GM06990 (cell line): ENCODE measurements at regions not wholly inside any gene's neighbourhood (a gene's known extent, or its start where the extent isn't known, plus 50 kb on each side); places are given as distances from the start of the nearest gene placed in this dataset.

Source experiments
- DNase-seq: peaks from one replicate; pipeline ENCODE4 v3.0.0-alpha.2; 2011; ENCODE audit not compliant: insufficient read length; ENCODE audit errors: extremely low read depth
- H3K27me3 ChIP-seq: replicated peaks from 2 replicates; pipeline ENCODE4 v1.6.0; 2011; ENCODE audit warnings: low read length; ENCODE audit not compliant: control insufficient read depth, insufficient read depth
- H3K36me3 ChIP-seq: 2 replicates; pipeline ENCODE4 v1.5.1; 2011; ENCODE audit warnings: low read length; ENCODE audit not compliant: control insufficient read depth, insufficient read depth
- H3K4me3 ChIP-seq: replicated peaks from 2 replicates; pipeline ENCODE4 v1.5.1; 2011; ENCODE audit warnings: low read depth, mild to moderate bottlenecking, control low read depth, low read length
- TF ChIP-seq, protein P1 (sequence below): IDR thresholded peaks from 2 replicates; pipeline ENCODE4 v1.5.1; 2011; ENCODE audit warnings: low read length, control low read depth, mild to moderate bottlenecking, inconsistent platforms; ENCODE audit not compliant: insufficient read depth, poor library complexity, severe bottlenecking

DNA sequence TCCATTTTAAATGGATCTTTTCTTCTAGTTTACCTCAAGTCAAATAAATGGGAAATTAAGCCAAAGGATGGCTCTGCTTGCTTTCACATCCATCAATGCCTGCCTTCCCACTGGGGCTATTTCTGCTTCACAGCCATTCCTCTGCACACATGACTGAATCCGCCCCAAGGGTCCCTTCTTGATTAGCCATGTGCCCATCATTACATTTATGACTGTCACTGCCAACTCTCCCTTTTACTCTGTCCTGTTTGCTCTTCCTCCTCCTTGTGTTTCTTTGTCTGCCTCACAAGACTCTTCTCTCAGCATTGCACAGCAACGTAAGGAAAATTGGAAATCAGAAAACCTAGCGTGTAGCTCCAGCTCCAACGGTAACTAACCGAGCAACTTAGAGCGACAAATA lies 410.2 kb downstream of the TBC1D4 start:
- DNase-seq = no peak
- Histone ChIP-seq H3K27me3 (no peaks in the 10 kb centered on the region), H3K4me3 (no peak overlapping the region), H3K36me3 (no peaks in the 10 kb centered on the region)
- TF ChIP-seq, protein P1, sequence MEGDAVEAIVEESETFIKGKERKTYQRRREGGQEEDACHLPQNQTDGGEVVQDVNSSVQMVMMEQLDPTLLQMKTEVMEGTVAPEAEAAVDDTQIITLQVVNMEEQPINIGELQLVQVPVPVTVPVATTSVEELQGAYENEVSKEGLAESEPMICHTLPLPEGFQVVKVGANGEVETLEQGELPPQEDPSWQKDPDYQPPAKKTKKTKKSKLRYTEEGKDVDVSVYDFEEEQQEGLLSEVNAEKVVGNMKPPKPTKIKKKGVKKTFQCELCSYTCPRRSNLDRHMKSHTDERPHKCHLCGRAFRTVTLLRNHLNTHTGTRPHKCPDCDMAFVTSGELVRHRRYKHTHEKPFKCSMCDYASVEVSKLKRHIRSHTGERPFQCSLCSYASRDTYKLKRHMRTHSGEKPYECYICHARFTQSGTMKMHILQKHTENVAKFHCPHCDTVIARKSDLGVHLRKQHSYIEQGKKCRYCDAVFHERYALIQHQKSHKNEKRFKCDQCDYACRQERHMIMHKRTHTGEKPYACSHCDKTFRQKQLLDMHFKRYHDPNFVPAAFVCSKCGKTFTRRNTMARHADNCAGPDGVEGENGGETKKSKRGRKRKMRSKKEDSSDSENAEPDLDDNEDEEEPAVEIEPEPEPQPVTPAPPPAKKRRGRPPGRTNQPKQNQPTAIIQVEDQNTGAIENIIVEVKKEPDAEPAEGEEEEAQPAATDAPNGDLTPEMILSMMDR = no peak

DNA sequence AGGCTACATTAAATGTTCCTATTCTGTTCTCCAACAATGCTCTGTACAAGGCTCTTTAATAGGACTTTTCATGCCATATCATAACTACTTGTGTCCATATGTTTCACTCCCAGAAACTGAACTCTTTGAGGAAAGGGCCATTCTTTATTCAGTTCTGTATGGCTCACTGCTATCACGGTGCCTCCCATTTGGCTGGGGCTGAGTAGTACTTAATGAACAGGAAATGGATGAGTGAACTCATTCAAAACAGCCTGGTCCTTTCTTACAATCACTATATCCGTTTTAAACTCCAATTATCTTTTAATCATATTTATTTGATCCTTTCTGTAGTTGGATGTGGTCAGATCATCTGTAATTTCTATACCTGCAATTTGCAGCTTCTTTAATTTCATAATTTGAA lies 410.6 kb downstream of the TBC1D4 start:
- Histone ChIP-seq H3K27me3 (no peaks in the 10 kb centered on the region), H3K36me3 (no peaks in the 10 kb centered on the region), H3K4me3 (no peak overlapping the region)
- no peak for DNase-seq
- TF ChIP-seq, protein P1 = no peak

DNA sequence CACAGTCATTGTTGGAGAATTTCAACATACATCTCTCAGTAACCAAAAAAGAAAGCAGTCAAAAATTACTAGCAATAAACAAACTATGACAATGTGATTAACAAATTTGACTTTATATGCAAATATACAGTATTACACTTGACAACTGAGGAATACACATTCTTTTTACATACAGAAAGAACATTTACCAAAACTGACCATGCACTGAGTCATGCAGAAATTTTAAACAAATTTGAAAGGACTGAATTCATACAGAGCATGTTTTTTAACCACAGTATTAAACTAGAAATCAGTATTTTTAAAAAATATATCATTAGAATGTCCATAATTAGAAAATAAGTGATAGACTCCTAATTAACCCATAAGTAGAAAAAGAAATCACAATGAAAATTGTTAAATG lies 420.1 kb downstream of the TBC1D4 start:
- H3K27me3 ChIP-seq = no peaks in the 10 kb centered on the region
- H3K4me3 ChIP-seq = no peak overlapping the region
- no peak for DNase-seq
- TF ChIP-seq, protein P1 = no peak
- no peaks in the 10 kb centered on the region for H3K36me3 ChIP-seq

DNA sequence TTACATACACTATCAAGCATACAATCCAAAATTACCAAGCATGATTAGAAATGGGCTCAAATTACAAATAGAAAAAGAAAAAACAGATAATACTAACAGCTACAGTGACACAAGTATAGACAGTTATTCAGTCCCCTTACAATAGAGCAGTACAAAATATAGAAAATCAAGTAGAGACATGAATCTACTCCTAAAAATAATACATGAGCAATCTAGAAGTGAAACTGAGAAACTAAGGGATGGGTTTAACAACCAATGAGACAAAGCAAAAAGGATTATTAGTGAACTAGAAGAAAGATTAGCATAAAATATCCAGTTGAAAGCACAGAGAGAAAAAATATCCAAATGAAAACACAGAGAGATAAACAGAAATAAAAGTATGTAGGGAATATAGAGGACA lies 426.7 kb downstream of the TBC1D4 start:
- H3K4me3 ChIP-seq = no peak overlapping the region
- peak; percentile 0 for DNase-seq
- H3K36me3 ChIP-seq = no peaks in the 10 kb centered on the region
- TF ChIP-seq, protein P1 = no peak
- H3K27me3 ChIP-seq = no peaks in the 10 kb centered on the region

DNA sequence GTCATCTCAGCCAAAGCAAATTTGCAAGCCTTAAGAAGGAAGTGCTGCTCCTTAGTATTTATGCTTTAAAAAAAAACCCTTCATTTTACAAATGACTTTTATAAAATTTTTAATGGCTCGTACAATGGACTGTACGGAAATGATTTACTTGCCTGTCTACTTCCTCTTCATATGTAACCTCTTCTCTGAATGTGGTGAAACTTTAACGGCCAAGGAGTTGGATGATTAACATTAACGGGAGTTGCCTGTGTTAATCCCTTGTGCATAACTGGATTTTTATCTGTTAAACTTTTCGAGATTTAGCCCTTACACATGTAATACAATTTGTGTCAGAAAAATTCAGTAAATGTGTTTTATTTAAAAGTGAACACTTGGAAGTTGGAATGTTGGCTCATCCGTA lies 429.4 kb downstream of the TBC1D4 start:
- no peak for DNase-seq
- Histone ChIP-seq H3K27me3 (no peaks in the 10 kb centered on the region), H3K36me3 (no peaks in the 10 kb centered on the region), H3K4me3 (no peak overlapping the region)
- TF ChIP-seq, protein P1 = no peak

DNA sequence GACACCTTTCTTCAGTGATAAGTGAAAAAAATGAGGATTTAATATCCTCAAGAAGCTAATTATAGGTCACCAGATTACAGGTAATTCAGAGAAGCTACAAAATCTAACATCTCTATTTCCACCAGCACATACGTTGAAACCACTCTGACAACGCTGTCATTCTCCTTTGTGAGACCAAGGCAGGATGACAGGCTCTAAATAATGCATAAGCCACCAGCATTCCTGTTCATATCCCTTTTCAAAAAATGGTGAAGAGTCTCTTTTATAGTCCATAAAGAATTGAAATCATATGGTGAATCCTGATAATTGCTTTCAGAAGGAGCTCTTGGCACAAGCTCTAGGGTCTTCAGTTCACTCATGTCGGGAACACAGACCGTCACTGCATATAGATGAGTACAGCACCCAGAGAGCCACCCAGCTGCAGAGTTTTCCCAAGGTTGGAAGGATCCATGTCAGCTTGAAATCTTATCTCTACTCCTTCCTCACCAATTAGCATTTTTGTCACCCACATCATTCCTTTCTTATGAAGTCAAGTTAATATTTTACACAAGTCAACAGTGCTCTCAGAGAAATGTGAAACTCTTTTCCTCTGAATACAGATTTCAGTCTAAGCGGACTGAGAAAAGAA lies 431.4 kb downstream of the TBC1D4 start:
- Histone ChIP-seq H3K27me3 (no peaks in the 10 kb centered on the region), H3K36me3 (no peaks in the 10 kb centered on the region), H3K4me3 (no peak overlapping the region)
- DNase-seq = no peak
- TF ChIP-seq, protein P1 = no peak
